Activated CD4-positive, alpha-beta T cell treated with anti-CD3 and anti-CD28 coated beads for 24 hours (primary cell): ENCODE measurements at regions not wholly inside any gene's neighbourhood (a gene's known extent, or its start where the extent isn't known, plus 50 kb on each side); places are given as distances from the start of the nearest gene placed in this dataset.

Source experiments
- DNase-seq, 2 donors: peaks; one replicate each; pipeline ENCODE4 v3.0.0-alpha.2; 2020; ENCODE audit warnings: low read depth in 2 of 2

DNA sequence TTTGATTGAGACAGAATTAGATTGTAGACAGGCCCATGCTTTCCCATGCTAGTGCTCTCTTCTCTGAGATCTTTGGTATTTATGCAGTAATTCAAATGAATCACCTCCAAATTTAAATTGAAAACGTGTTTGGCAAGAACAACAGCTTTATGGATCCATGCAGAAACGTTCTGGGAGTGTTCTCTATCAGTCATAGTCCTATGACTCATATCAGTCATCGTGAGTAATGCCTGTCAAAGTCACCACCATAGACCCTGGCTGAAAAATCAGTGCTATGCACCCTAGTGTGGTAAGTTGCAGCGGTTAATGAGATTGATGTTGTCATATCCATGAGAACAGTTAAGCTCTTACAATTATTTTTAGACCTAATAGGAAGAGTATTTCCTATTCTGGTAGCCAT lies 90.1 kb upstream of the FOXG1 start:
- no peak for DNase-seq

GRCh38 chr14:28677381-28677780 lies 89.2 kb upstream of the FOXG1 start:
- no peak for DNase-seq

GRCh38 chr14:28678887-28679286 lies 87.7 kb upstream of the FOXG1 start:
- no peak for DNase-seq

GRCh38 chr14:28681681-28682080 lies 84.9 kb upstream of the FOXG1 start:
- no peak for DNase-seq

GRCh38 chr14:28690029-28690692 lies 76.4 kb upstream of the FOXG1 start:
- no peak for DNase-seq

DNA sequence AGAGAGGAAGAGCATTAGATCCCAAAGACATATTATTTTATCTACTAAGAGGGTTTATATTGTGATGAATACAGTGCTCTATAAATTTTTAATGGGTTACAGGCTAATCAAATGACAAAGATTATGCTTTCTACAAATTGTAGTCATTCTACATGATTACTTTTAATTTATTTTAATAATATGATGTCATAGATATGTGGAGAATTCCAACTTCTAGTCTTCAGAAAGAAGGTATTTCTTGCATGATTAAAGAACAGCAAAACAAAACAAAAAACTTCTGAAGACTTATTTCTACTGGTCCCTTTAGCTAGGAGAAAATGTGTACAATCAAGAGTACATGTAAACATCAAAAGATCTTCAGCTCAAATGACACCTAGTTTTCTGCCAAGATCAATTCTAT lies 71.5 kb upstream of the FOXG1 start:
- DNase-seq = no peak

- DNase-seq = no peak
These were observed 64.9 kb upstream of the FOXG1 start for GRCh38 chr14:28701733-28702132.

DNA sequence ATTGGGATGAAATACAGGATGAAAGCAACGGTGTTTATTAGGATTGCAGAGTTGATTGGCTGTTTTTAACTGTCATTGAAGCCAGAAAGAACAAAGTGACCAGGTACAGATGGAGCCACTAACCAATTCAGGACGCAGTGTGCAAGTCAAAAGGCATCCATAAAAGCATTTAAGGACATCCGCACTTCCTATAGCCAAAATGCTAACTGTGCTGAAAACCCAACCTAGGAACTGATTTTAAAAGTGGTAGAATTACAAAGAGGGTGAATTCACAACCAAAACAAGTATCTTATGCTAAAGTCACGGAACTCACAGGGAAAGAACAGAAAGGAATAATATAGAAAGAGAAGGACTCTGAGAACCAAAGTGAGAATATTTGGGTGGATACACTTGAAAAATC lies 63.1 kb upstream of the FOXG1 start:
- DNase-seq = no peak

- DNase-seq = no peak
These were observed 62.4 kb upstream of the FOXG1 start for GRCh38 chr14:28704153-28704552.

DNA sequence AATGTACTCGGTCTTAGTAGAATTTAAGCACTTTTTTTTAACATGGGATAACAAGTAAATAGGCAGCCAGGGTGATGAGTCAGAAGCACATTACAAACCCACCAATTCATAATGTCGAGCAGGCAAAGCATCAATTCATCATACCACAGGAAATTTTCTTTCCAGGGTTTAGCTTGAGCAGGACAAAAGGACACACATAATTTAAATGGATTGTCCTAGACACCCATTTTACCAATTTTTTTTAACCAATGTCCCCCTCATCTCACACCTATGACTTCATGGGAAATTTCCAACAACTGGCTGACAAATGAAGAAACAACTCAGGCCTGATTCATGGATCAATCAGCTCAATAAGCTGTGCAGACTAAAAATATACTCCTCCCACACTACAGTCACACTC lies 58.8 kb upstream of the FOXG1 start:
- no peak for DNase-seq

DNA sequence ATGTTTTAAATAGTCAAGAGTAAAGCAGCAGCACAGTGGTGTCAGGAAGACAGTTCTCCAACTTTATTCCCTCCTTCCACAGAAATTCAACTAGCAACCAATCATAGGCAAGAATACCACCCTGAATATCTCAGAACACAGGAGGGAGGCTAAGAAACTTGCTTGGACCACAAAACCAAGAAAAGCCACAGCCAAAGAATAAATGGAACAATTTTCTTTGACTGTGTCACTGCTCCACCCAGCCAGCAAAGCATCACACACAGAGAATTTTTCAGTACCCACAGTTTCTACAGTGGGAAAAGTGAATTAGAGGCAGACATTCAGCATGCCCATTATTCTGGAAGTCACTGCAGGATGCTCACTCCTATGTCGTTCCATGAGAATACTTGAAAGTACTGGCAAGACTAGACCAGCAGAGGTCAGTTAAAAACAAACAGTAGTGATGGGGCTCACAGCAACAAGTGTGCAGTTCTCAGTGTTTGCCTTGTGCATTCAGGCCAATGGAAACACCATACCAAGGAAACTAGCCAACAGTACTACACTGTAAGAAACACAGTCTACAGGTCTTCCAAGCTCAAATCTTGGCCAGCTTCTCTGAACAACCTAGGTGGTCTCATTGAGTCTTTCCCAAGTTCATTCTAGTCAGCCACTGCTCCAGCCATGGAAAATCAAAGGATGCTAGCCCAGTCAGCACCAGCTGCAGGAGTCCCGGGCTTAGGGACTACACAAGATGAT lies 56.8 kb upstream of the FOXG1 start:
- DNase-seq = no peak
